ES-I3 (cell line): ENCODE measurements at regions not wholly inside any gene's neighbourhood (a gene's known extent, or its start where the extent isn't known, plus 50 kb on each side); places are given as distances from the start of the nearest gene placed in this dataset.
"Not testable (repeated sequence)": the region's sequence is repeated elsewhere in the genome, so short reads cannot be mapped to it uniquely, and the experiment has no call there.

ENCODE experiments used
- H3K36me3 ChIP-seq: 2 replicates; pipeline ENCODE4 v1.6.1; 2013; ENCODE audit warnings: mild to moderate bottlenecking, low read length, control low read depth, moderate library complexity; ENCODE audit not compliant: insufficient read depth
- H3K4me1 ChIP-seq: 2 replicates; pipeline ENCODE4 v1.6.1; 2013; ENCODE audit warnings: mild to moderate bottlenecking, control low read depth, low read length; ENCODE audit not compliant: insufficient read depth
- H3K9ac ChIP-seq: 2 replicates; pipeline ENCODE4 v1.6.1; 2013; ENCODE audit warnings: low read depth, mild to moderate bottlenecking, low read length, moderate library complexity
- H3K9me3 ChIP-seq: 2 replicates; pipeline ENCODE4 v1.6.1; 2013; ENCODE audit warnings: mild to moderate bottlenecking, low read length, moderate library complexity; ENCODE audit not compliant: control insufficient read depth, insufficient read depth

GRCh38 chr9:23006127-23006526, 559.5 kb downstream of the DMRTA1 start:
- H3K9me3 ChIP-seq, result no peaks in the 10 kb centered on the region
- no peaks in the 10 kb centered on the region for H3K36me3 ChIP-seq

GRCh38 chr9:23011669-23012068, 565.0 kb downstream of the DMRTA1 start:
- Histone ChIP-seq H3K9me3 (no peaks in the 10 kb centered on the region), H3K36me3 (no peaks in the 10 kb centered on the region), H3K9ac (no peak overlapping the region), H3K4me1 (no peaks in the 10 kb centered on the region)

More at GRCh38 chr9:23006127-23006526, 559.5 kb downstream of the DMRTA1 start:
- H3K4me1 ChIP-seq, result 0 out of 2 replicates have a peak, but pooled peaks cover 5% of the 10 kb centered on the region
- no peak overlapping the region for H3K9ac ChIP-seq

- H3K4me1 ChIP-seq, result no peaks in the 10 kb centered on the region
- H3K9ac ChIP-seq, result no peak overlapping the region
- H3K36me3 ChIP-seq, result no peaks in the 10 kb centered on the region
- no peaks in the 10 kb centered on the region for H3K9me3 ChIP-seq
Observed at GRCh38 chr9:23015557-23015956, 568.9 kb downstream of the DMRTA1 start.

- H3K9me3 ChIP-seq, result no peaks in the 10 kb centered on the region; the same call in none of the 2 replicates
- no peaks in the 10 kb centered on the region for H3K36me3 ChIP-seq
- H3K4me1 ChIP-seq, result no peaks in the 10 kb centered on the region
- H3K9ac ChIP-seq, result no peak overlapping the region
Observed at GRCh38 chr9:23036416-23036815, 589.8 kb downstream of the DMRTA1 start.

- H3K9me3 ChIP-seq, result no peaks in the 10 kb centered on the region
- no peaks in the 10 kb centered on the region for H3K36me3 ChIP-seq
- H3K4me1 ChIP-seq, result no peaks in the 10 kb centered on the region
- no peak overlapping the region for H3K9ac ChIP-seq
Observed at GRCh38 chr9:23039402-23039801, 592.8 kb downstream of the DMRTA1 start.

GRCh38 chr9:23041466-23041865, 594.8 kb downstream of the DMRTA1 start:
- no peak overlapping the region for H3K9ac ChIP-seq
- H3K4me1 ChIP-seq, result no peaks in the 10 kb centered on the region
- H3K9me3 ChIP-seq, result no peaks in the 10 kb centered on the region

GRCh38 chr9:23044549-23044948, 597.9 kb downstream of the DMRTA1 start:
- H3K9me3 ChIP-seq, result no peaks in the 10 kb centered on the region

More at GRCh38 chr9:23041466-23041865, 594.8 kb downstream of the DMRTA1 start:
- no peaks in the 10 kb centered on the region for H3K36me3 ChIP-seq

GRCh38 chr9:23046026-23046425, 599.4 kb downstream of the DMRTA1 start:
- H3K9ac ChIP-seq, H3K36me3 ChIP-seq, H3K9me3 ChIP-seq, H3K4me1 ChIP-seq: not testable (repeated sequence)

More at GRCh38 chr9:23044549-23044948, 597.9 kb downstream of the DMRTA1 start:
- Histone ChIP-seq H3K9ac (no peak overlapping the region), H3K36me3 (no peaks in the 10 kb centered on the region), H3K4me1 (no peaks in the 10 kb centered on the region)

GRCh38 chr9:23050548-23050947, 603.9 kb downstream of the DMRTA1 start:
- no peaks in the 10 kb centered on the region for H3K36me3 ChIP-seq
- H3K4me1 ChIP-seq, result peaks cover 5% of the 10 kb centered on the region; the same call in 1 of the 2 replicates
- no peak overlapping the region for H3K9ac ChIP-seq
- H3K9me3 ChIP-seq, result no peaks in the 10 kb centered on the region

GRCh38 chr9:23073136-23073535, 626.5 kb downstream of the DMRTA1 start:
- H3K4me1 ChIP-seq, result no peaks in the 10 kb centered on the region
- H3K9ac ChIP-seq, result no peak overlapping the region
- no peaks in the 10 kb centered on the region for H3K9me3 ChIP-seq
- H3K36me3 ChIP-seq, result no peaks in the 10 kb centered on the region

GRCh38 chr9:23079798-23080197, 633.2 kb downstream of the DMRTA1 start:
- Histone ChIP-seq H3K4me1 (no peaks in the 10 kb centered on the region), H3K9me3 (peaks cover 5% of the 10 kb centered on the region; the same call in 1 of the 2 replicates), H3K9ac (no peak overlapping the region), H3K36me3 (no peaks in the 10 kb centered on the region)

GRCh38 chr9:23081377-23081776, 634.8 kb downstream of the DMRTA1 start:
- no peak overlapping the region for H3K9ac ChIP-seq
- H3K36me3 ChIP-seq, result no peaks in the 10 kb centered on the region
- H3K4me1 ChIP-seq, result no peaks in the 10 kb centered on the region
- peaks cover 5% of the 10 kb centered on the region; the same call in 1 of the 2 replicates for H3K9me3 ChIP-seq

- Histone ChIP-seq H3K36me3 (no peaks in the 10 kb centered on the region), H3K9me3 (peaks cover under 1% of the 10 kb centered on the region; the same call in 1 of the 2 replicates), H3K9ac (no peak overlapping the region), H3K4me1 (no peaks in the 10 kb centered on the region)
Observed at GRCh38 chr9:23088932-23089364, 642.3 kb downstream of the DMRTA1 start.

- no peaks in the 10 kb centered on the region for H3K9me3 ChIP-seq
- H3K4me1 ChIP-seq, result no peaks in the 10 kb centered on the region
- H3K36me3 ChIP-seq, result no peaks in the 10 kb centered on the region
- no peak overlapping the region for H3K9ac ChIP-seq
Observed at GRCh38 chr9:23117616-23118015, 671.0 kb downstream of the DMRTA1 start.

GRCh38 chr9:23120630-23121029, 674.0 kb downstream of the DMRTA1 start:
- no peak overlapping the region for H3K9ac ChIP-seq
- no peaks in the 10 kb centered on the region for H3K9me3 ChIP-seq
- no peaks in the 10 kb centered on the region for H3K4me1 ChIP-seq
- no peaks in the 10 kb centered on the region for H3K36me3 ChIP-seq
